Neural progenitor cell (in vitro differentiated cells): ENCODE measurements at regions not wholly inside any gene's neighbourhood (a gene's known extent, or its start where the extent isn't known, plus 50 kb on each side); places are given as distances from the start of the nearest gene placed in this dataset.

Experiments
- DNase-seq: peaks from one replicate; pipeline ENCODE4 v3.0.0-alpha.2; 2016; ENCODE audit warnings: low spot score
- H2AFZ ChIP-seq: fragments of 200-600 bp; sonication (generic); replicated peaks from 2 replicates; pipeline ENCODE4 v1.6.1; 2016; ENCODE audit warnings: antibody characterized with exemption
- H3F3A ChIP-seq: fragments of 200-600 bp; sonication (generic); 2 replicates; pipeline ENCODE4 v1.6.1; 2016; ENCODE audit warnings: antibody characterized with exemption, low read depth
- H3K27ac ChIP-seq: fragments of 200-600 bp; sonication (generic); 2 replicates; pipeline ENCODE4 v1.5.1; 2016; ENCODE audit warnings: mild to moderate bottlenecking
- H3K27me3 ChIP-seq: fragments of 200-600 bp; sonication (generic); 2 replicates; pipeline ENCODE4 v1.6.1; 2016; ENCODE audit warnings: mild to moderate bottlenecking, moderate library complexity
- H3K36me3 ChIP-seq: fragments of 200-600 bp; sonication (generic); 2 replicates; pipeline ENCODE4 v1.5.1; 2016
- H3K4me1 ChIP-seq: fragments of 200-600 bp; sonication (generic); 2 replicates; pipeline ENCODE4 v1.6.1; 2016; ENCODE audit warnings: mixed run types
- H3K4me2 ChIP-seq: fragments of 200-600 bp; sonication (generic); 2 replicates; pipeline ENCODE4 v1.6.1; 2016
- H3K4me3 ChIP-seq: fragments of 200-600 bp; sonication (generic); 2 replicates; pipeline ENCODE4 v1.5.1; 2016
- H3K79me2 ChIP-seq: fragments of 200-600 bp; sonication (generic); 2 replicates; pipeline ENCODE4 v1.6.1; 2016; ENCODE audit warnings: low read depth
- H3K9ac ChIP-seq: fragments of 200-600 bp; sonication (generic); 2 replicates; pipeline ENCODE4 v1.6.1; 2016
- H3K9me3 ChIP-seq: fragments of 200-600 bp; sonication (generic); 2 replicates; pipeline ENCODE4 v1.5.1; 2016; ENCODE audit warnings: low read depth
- H4K20me1 ChIP-seq: fragments of 200-600 bp; sonication (generic); 2 replicates; pipeline ENCODE4 v1.6.1; 2016; ENCODE audit warnings: low read depth
- H3K27ac Mint-ChIP-seq: 3 replicates; pipeline ENCODE4 v1.8.0; 2021; ENCODE audit warnings: mixed read lengths
- H3K27me3 Mint-ChIP-seq: 2 replicates; pipeline ENCODE4 v1.8.0; 2022; ENCODE audit warnings: low read depth, mild to moderate bottlenecking, inconsistent platforms, moderate library complexity, mixed read lengths; ENCODE audit not compliant: insufficient read depth
- H3K36me3 Mint-ChIP-seq: 3 replicates; pipeline ENCODE4 v1.8.0; 2021; ENCODE audit warnings: mixed read lengths
- H3K4me1 Mint-ChIP-seq: 3 replicates; pipeline ENCODE4 v1.8.0; 2021; ENCODE audit warnings: mixed read lengths
- H3K4me3 Mint-ChIP-seq: 3 replicates; pipeline ENCODE4 v1.8.0; 2021; ENCODE audit warnings: mild to moderate bottlenecking, moderate library complexity, mixed read lengths
- H3K9me3 Mint-ChIP-seq: 3 replicates; pipeline ENCODE4 v1.8.0; 2020; ENCODE audit warnings: mixed read lengths
- CTCF ChIP-seq: fragments of 200-600 bp; sonication (generic); IDR thresholded peaks from 2 replicates; pipeline ENCODE4 v1.5.1; 2017; ENCODE audit warnings: antibody characterized with exemption, mild to moderate bottlenecking
- EZH2 ChIP-seq: fragments of 200-600 bp; sonication (generic); IDR thresholded peaks from 2 replicates; pipeline ENCODE4 v1.6.1; 2017; ENCODE audit warnings: antibody characterized with exemption, mild to moderate bottlenecking, moderate library complexity
- EZH2phosphoT487 ChIP-seq: fragments of 200-600 bp; sonication (generic); IDR thresholded peaks from 2 replicates; pipeline ENCODE4 v1.6.1; 2017; ENCODE audit warnings: antibody characterized with exemption

GRCh38 chr9:32873131-32873530 lies 89.8 kb downstream of the TMEM215 start:
- no peak overlapping the region for H3K27ac Mint-ChIP-seq
- no peak overlapping the region for H3K4me3 Mint-ChIP-seq
- Histone ChIP-seq H3K4me2 (no peak overlapping the region), H3K4me1 (peaks cover 2% of the 10 kb centered on the region), H3K9me3 (no peaks in the 10 kb centered on the region), H3F3A (no peaks in the 10 kb centered on the region), H3K36me3 (no peaks in the 10 kb centered on the region), H3K9ac (no peak overlapping the region), H3K4me3 (no peak overlapping the region), H2AFZ (no peak overlapping the region), H3K27ac (no peak overlapping the region), H3K79me2 (no peaks in the 10 kb centered on the region), H4K20me1 (no peaks in the 10 kb centered on the region), H3K27me3 (no peaks in the 10 kb centered on the region)
- H3K4me1 Mint-ChIP-seq = no peaks in the 10 kb centered on the region
- TF ChIP-seq EZH2 = no peak
- no peak for TF ChIP-seq EZH2phosphoT487
- TF ChIP-seq CTCF = no peak
- H3K9me3 Mint-ChIP-seq = no peaks in the 10 kb centered on the region
- DNase-seq = no peak
- no peaks in the 10 kb centered on the region for H3K36me3 Mint-ChIP-seq
- H3K27me3 Mint-ChIP-seq = peaks cover 4% of the 10 kb centered on the region

GRCh38 chr9:32873553-32873952 lies 90.2 kb downstream of the TMEM215 start:
- Histone ChIP-seq H3K9ac (no peak overlapping the region), H2AFZ (peak overlapping the region; percentile 77), H4K20me1 (no peaks in the 10 kb centered on the region), H3K27ac (no peak overlapping the region), H3K4me2 (no peak overlapping the region), H3K27me3 (no peaks in the 10 kb centered on the region), H3F3A (no peaks in the 10 kb centered on the region), H3K36me3 (no peaks in the 10 kb centered on the region), H3K4me1 (peaks cover 2% of the 10 kb centered on the region), H3K79me2 (no peaks in the 10 kb centered on the region), H3K9me3 (no peaks in the 10 kb centered on the region), H3K4me3 (no peak overlapping the region)
- no peaks in the 10 kb centered on the region for H3K4me1 Mint-ChIP-seq
- no peak for DNase-seq
- no peak overlapping the region for H3K4me3 Mint-ChIP-seq
- H3K36me3 Mint-ChIP-seq = no peaks in the 10 kb centered on the region
- H3K9me3 Mint-ChIP-seq = no peaks in the 10 kb centered on the region
- no peak overlapping the region for H3K27ac Mint-ChIP-seq
- H3K27me3 Mint-ChIP-seq = peaks cover 4% of the 10 kb centered on the region
- TF ChIP-seq EZH2 (no peak), EZH2phosphoT487 (no peak), CTCF (no peak)

- no peak overlapping the region for H3K4me3 Mint-ChIP-seq
Observed at GRCh38 chr9:32875242-32875641, 91.9 kb downstream of the TMEM215 start.

More at GRCh38 chr9:32875242-32875641, 91.9 kb downstream of the TMEM215 start:
- H3K36me3 Mint-ChIP-seq = no peaks in the 10 kb centered on the region
- peaks cover 6% of the 10 kb centered on the region for H3K27me3 Mint-ChIP-seq
- Histone ChIP-seq H3K27ac (no peak overlapping the region), H3K9ac (no peak overlapping the region), H3K9me3 (no peaks in the 10 kb centered on the region), H3F3A (no peaks in the 10 kb centered on the region), H2AFZ (no peak overlapping the region), H3K4me3 (no peak overlapping the region), H3K79me2 (no peaks in the 10 kb centered on the region), H3K27me3 (no peaks in the 10 kb centered on the region), H4K20me1 (no peaks in the 10 kb centered on the region), H3K4me2 (no peak overlapping the region), H3K36me3 (no peaks in the 10 kb centered on the region), H3K4me1 (peaks cover 2% of the 10 kb centered on the region)
- no peaks in the 10 kb centered on the region for H3K4me1 Mint-ChIP-seq
- H3K27ac Mint-ChIP-seq = no peak overlapping the region
- DNase-seq = no peak
- H3K9me3 Mint-ChIP-seq = no peaks in the 10 kb centered on the region
- no peak for TF ChIP-seq EZH2
- no peak for TF ChIP-seq EZH2phosphoT487
- TF ChIP-seq CTCF = no peak
